GM06990 (cell line): ENCODE measurements at regions not wholly inside any gene's neighbourhood (a gene's known extent, or its start where the extent isn't known, plus 50 kb on each side); places are given as distances from the start of the nearest gene placed in this dataset.

Experiments used
- DNase-seq: peaks from one replicate; pipeline ENCODE4 v3.0.0-alpha.2; 2011; ENCODE audit not compliant: insufficient read length; ENCODE audit errors: extremely low read depth
- H3K27me3 ChIP-seq: replicated peaks from 2 replicates; pipeline ENCODE4 v1.6.0; 2011; ENCODE audit warnings: low read length; ENCODE audit not compliant: control insufficient read depth, insufficient read depth
- H3K36me3 ChIP-seq: 2 replicates; pipeline ENCODE4 v1.5.1; 2011; ENCODE audit warnings: low read length; ENCODE audit not compliant: control insufficient read depth, insufficient read depth
- H3K4me3 ChIP-seq: replicated peaks from 2 replicates; pipeline ENCODE4 v1.5.1; 2011; ENCODE audit warnings: low read depth, mild to moderate bottlenecking, control low read depth, low read length
- TF ChIP-seq, protein P1 (sequence below): IDR thresholded peaks from 2 replicates; pipeline ENCODE4 v1.5.1; 2011; ENCODE audit warnings: low read length, control low read depth, mild to moderate bottlenecking, inconsistent platforms; ENCODE audit not compliant: insufficient read depth, poor library complexity, severe bottlenecking

DNA sequence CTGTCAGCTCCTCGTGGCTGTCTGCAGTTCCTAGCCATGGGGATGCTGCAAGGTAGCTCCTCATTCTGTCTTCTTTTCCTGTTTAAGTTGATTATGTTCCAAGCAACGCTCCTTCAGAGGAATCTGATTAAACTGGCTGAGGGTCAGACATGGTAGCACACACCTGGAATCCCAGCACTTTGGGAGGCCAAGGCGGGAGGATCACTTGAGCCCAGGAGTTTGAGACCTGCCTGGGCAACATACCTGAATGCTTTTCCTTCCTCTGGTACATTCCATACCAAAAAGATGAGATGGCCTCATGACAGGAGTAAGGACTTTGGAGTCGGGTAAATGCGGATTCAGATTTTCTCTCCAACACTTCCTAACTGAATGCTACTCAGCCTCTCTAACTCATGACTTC is 246.8 kb upstream of the JARID2 start:
- no peaks in the 10 kb centered on the region for H3K36me3 ChIP-seq
- DNase-seq = no peak
- TF ChIP-seq, protein P1, sequence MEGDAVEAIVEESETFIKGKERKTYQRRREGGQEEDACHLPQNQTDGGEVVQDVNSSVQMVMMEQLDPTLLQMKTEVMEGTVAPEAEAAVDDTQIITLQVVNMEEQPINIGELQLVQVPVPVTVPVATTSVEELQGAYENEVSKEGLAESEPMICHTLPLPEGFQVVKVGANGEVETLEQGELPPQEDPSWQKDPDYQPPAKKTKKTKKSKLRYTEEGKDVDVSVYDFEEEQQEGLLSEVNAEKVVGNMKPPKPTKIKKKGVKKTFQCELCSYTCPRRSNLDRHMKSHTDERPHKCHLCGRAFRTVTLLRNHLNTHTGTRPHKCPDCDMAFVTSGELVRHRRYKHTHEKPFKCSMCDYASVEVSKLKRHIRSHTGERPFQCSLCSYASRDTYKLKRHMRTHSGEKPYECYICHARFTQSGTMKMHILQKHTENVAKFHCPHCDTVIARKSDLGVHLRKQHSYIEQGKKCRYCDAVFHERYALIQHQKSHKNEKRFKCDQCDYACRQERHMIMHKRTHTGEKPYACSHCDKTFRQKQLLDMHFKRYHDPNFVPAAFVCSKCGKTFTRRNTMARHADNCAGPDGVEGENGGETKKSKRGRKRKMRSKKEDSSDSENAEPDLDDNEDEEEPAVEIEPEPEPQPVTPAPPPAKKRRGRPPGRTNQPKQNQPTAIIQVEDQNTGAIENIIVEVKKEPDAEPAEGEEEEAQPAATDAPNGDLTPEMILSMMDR = no peak
- H3K4me3 ChIP-seq = no peak overlapping the region
- H3K27me3 ChIP-seq = no peaks in the 10 kb centered on the region

- no peak for DNase-seq
- no peak overlapping the region for H3K4me3 ChIP-seq
- TF ChIP-seq, protein P1 = no peak
- H3K36me3 ChIP-seq = no peaks in the 10 kb centered on the region
- H3K27me3 ChIP-seq = no peaks in the 10 kb centered on the region
Observed at GRCh38 chr6:15001326-15001910, 244.5 kb upstream of the JARID2 start.

GRCh38 chr6:15008269-15008668 is 237.6 kb upstream of the JARID2 start:
- no peaks in the 10 kb centered on the region for H3K27me3 ChIP-seq
- TF ChIP-seq, protein P1 = no peak
- DNase-seq = no peak
- no peaks in the 10 kb centered on the region for H3K36me3 ChIP-seq
- H3K4me3 ChIP-seq = no peak overlapping the region

DNA sequence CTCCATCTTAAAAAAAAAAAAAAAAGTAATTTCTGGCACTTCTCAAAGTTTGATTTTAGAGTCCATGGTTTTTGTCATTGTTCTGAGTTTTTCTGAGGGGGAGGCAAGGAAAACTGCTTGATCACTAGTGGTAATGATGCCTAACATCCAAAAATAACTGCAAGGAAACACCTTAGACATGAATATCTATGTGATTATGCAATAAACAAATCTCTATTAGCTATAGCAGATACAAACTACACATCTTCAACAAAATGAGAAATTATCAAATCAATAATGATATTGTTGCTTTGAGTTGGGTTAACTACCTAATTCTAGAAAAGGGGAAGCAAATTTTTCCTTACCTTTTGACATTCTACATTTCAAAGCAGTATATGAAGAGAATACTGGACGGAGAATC is 230.9 kb upstream of the JARID2 start:
- no peaks in the 10 kb centered on the region for H3K36me3 ChIP-seq
- TF ChIP-seq, protein P1 = no peak
- H3K27me3 ChIP-seq = no peaks in the 10 kb centered on the region
- H3K4me3 ChIP-seq = no peak overlapping the region
- no peak for DNase-seq

- no peak for DNase-seq
- H3K36me3 ChIP-seq = no peaks in the 10 kb centered on the region
- H3K27me3 ChIP-seq = no peaks in the 10 kb centered on the region
- TF ChIP-seq, protein P1 = no peak
- H3K4me3 ChIP-seq = no peak overlapping the region
Observed at GRCh38 chr6:15016813-15017212, 229.1 kb upstream of the JARID2 start.

GRCh38 chr6:15017261-15017660 is 228.6 kb upstream of the JARID2 start:
- H3K36me3 ChIP-seq = no peaks in the 10 kb centered on the region
- no peak for DNase-seq
- no peak overlapping the region for H3K4me3 ChIP-seq
- no peaks in the 10 kb centered on the region for H3K27me3 ChIP-seq
- TF ChIP-seq, protein P1 = no peak
